K562 (cell line): ENCODE measurements at regions not wholly inside any gene's neighbourhood (a gene's known extent, or its start where the extent isn't known, plus 50 kb on each side); places are given as distances from the start of the nearest gene placed in this dataset.
A peak's percentile ranks its signal among the peaks of the same experiment; 100 is the strongest.

ENCODE experiments used
- ATAC-seq: fragments of 200-7000 bp; cut with Tn5 transposase; 3 replicates; pipeline ENCODE4 v1.9.1; 2020; ENCODE audit warnings: moderate library complexity
- BruUV-seq: library from RNA; stranded (reverse); fragments of 400-500 nt; replicated peaks from 2 replicates; lab custom pipeline; 2021; lab: Mats Ljungman, UMichigan
- CTCF ChIA-PET: fragments of 300-600 bp; formaldehyde crosslinking; extraction: SDS; loops from one replicate; lab custom pipeline; 2021; ENCODE audit warnings: low intra/inter-chr PET ratio; lab: Yijun Ruan, JAX
- POLR2A ChIA-PET: fragments of 300-600, 350-650 bp; sonication (Branson Sonifier 250); formaldehyde crosslinking; extraction: SDS; loops from one replicate; lab custom pipeline; 2021; ENCODE audit warnings: antibody characterized with exemption, inconsistent platforms; lab: Yijun Ruan, JAX
- DNase-seq, 4 experiments: peaks; one replicate each; pipeline versions ENCODE4 v3.0.0 to v3.0.0-alpha.2; 2011 to 2018; ENCODE audit warnings: low spot score in 3 of 4, mixed read lengths in 3 of 4; ENCODE audit errors: extremely low read depth in 1 of 4
- FAIRE-seq: peaks from 2 replicates; lab custom pipeline; 2011; peaks lifted over from hg19 to GRCh38; lab: Jason Lieb, UNC
- H2AFZ ChIP-seq: 2 replicates; pipeline ENCODE4 v1.6.0; 2011; ENCODE audit warnings: low read depth, low read length, control low read depth, inconsistent platforms
- H3K27ac ChIP-seq: fragments of 200-600 bp; 3 replicates; pipeline ENCODE4 v1.8.0; 2011; ENCODE audit warnings: low read depth, mild to moderate bottlenecking, control low read depth, inconsistent platforms, low read length, moderate library complexity, mixed read lengths; ENCODE audit errors: extremely low read depth
- H3K27me3 ChIP-seq, 2 experiments: fragments of 300-600 bp in 1 of 2; 2 replicates in 1 of 2; 3 replicates in 1 of 2; pipeline versions ENCODE4 v1.6.0 to v1.8.0; 2011; ENCODE audit warnings: inconsistent platforms in 2 of 2, low read length in 2 of 2, mild to moderate bottlenecking in 1 of 2, mixed read lengths in 1 of 2, moderate library complexity in 1 of 2; ENCODE audit not compliant: control insufficient read depth in 2 of 2, insufficient read depth in 2 of 2
- H3K36me3 ChIP-seq: fragments of 300-600 bp; 3 replicates; pipeline ENCODE4 v1.8.0; 2011; ENCODE audit warnings: mild to moderate bottlenecking, low read length, inconsistent platforms; ENCODE audit not compliant: control insufficient read depth, insufficient read depth
- H3K4me1 ChIP-seq, 2 experiments: fragments of 200-600 bp in 1 of 2; replicated peaks in 1 of 2; 2 replicates in 1 of 2; 3 replicates in 1 of 2; pipeline versions ENCODE4 v1.5.1 to v1.8.0; 2011; ENCODE audit warnings: inconsistent platforms in 2 of 2, low read length in 2 of 2, mild to moderate bottlenecking in 1 of 2, mixed read lengths in 1 of 2, moderate library complexity in 1 of 2; ENCODE audit not compliant: control insufficient read depth in 2 of 2, insufficient read depth in 2 of 2
- H3K4me2 ChIP-seq: 2 replicates; pipeline ENCODE4 v1.6.1; 2011; ENCODE audit warnings: low read length, control low read depth, inconsistent platforms, mixed read lengths; ENCODE audit not compliant: insufficient read depth
- H3K4me3 ChIP-seq: fragments of 200-600 bp; sonication (generic), shearing (Covaris generic); 2 replicates; pipeline ENCODE4 v1.5.1; 2016; ENCODE audit warnings: control low read depth, inconsistent platforms
- H3K79me2 ChIP-seq: fragments of 200-600 bp; 3 replicates; pipeline ENCODE4 v1.8.0; 2011; ENCODE audit warnings: low read length, inconsistent platforms; ENCODE audit not compliant: control insufficient read depth, insufficient read depth
- H3K9ac ChIP-seq, 2 experiments: 2 replicates each; pipeline versions ENCODE4 v1.6.0 to v1.6.1; 2011; ENCODE audit warnings: low read depth in 2 of 2, low read length in 2 of 2, control low read depth in 1 of 2, inconsistent platforms in 1 of 2, mild to moderate bottlenecking in 1 of 2, mixed read lengths in 1 of 2; ENCODE audit not compliant: insufficient read depth in 1 of 2
- H3K9me1 ChIP-seq: one replicate; pipeline ENCODE4 v1.6.0; 2011; ENCODE audit warnings: inconsistent platforms, mild to moderate bottlenecking, low read length, moderate library complexity; ENCODE audit not compliant: control insufficient read depth, insufficient read depth
- H3K9me3 ChIP-seq: replicated peaks from 2 replicates; pipeline ENCODE4 v1.5.1; 2011; ENCODE audit warnings: low read depth, low read length, inconsistent platforms; ENCODE audit not compliant: control insufficient read depth, insufficient read depth
- H4K20me1 ChIP-seq: replicated peaks from 2 replicates; pipeline ENCODE4 v1.6.1; 2011; ENCODE audit warnings: low read length, inconsistent platforms, mixed read lengths; ENCODE audit not compliant: control insufficient read depth, insufficient read depth
- MTA2 ChIP-seq: fragments of 450-650 bp; IDR thresholded peaks from 2 replicates; pipeline ENCODE4 v1.6.1; 2016; ENCODE audit warnings: low read depth
- RCOR1 ChIP-seq, 2 experiments: IDR thresholded peaks; 2 replicates each; pipeline ENCODE4 v1.6.1; 2012; ENCODE audit warnings: low read depth in 2 of 2, low read length in 2 of 2, borderline replicate concordance in 1 of 2, improper control_type of control experiment in 1 of 2
- SP1 ChIP-seq: sonication (generic); formaldehyde crosslinking; IDR thresholded peaks from 2 replicates; pipeline ENCODE4 v1.8.1; 2022; ENCODE audit warnings: mild to moderate bottlenecking, missing genetic modification reagents
- ZNF3 ChIP-seq: fragments of 250-450 bp; sonication (Bioruptor Pico); IDR thresholded peaks from 2 replicates; pipeline ENCODE4 v1.5.0; 2021; ENCODE audit warnings: mild to moderate bottlenecking, moderate library complexity
- WGBS: fragments of 100-300 bp; shearing (Covaris generic); methylation state at CpG from one replicate; pipeline ENCODE4 v1.1.6; 2016; ENCODE audit warnings: low coverage, mixed read lengths; ENCODE audit not compliant: insufficient coverage; ENCODE audit errors: missing lambda C conversion rate; 5-methylcytosine and 5-hydroxymethylcytosine counted together
- in situ Hi-C: fragments of 300-500 bp; cut with MboI; formaldehyde crosslinking; loops from 4 replicates; pipeline ENCODE4 v1.15.0; 2018; ENCODE audit warnings: inconsistent platforms, mixed read lengths
- intact Hi-C: fragments of 100-400 bp; cut with micrococcal nuclease; formaldehyde crosslinking; loops from 2 replicates; pipeline ENCODE4 v1.14.2; 2022
- TF ChIP-seq, protein P1 (sequence below), 2 experiments: fragments of 200-800 bp in 1 of 2; sonication (Bioruptor generic) in 1 of 2; sonication (generic) in 1 of 2; formaldehyde crosslinking in 1 of 2; IDR thresholded peaks in 1 of 2; conservative IDR thresholded peaks in 1 of 2; 2 replicates each; pipeline versions ENCODE4 v1.5.0 to v1.6.1; 2016 to 2020; ENCODE audit warnings: missing compliant biosample characterization in 1 of 2, missing genetic modification characterization in 1 of 2, missing genetic modification reagents in 1 of 2

DNA sequence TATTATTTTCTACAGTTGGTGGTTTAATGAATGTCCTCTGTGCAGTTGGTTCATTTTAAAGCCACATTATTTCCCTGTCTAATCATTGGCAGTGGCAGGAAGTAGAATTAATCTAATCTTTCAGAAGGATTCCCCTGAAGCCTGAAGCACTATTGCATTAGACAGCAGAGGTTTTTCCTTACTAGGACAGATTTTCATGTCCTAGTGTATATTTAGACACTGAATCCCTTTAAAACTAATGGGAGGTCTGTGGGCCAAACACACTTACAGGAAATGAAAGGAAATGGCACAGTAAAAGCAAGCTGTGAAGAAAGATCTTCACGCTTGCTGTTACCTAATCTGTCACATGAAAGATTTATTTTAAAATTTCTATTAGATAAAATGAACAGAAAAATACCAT lies 165.2 kb downstream of the SLC39A8 start:
- no TSS peak for BruUV-seq
- ChIA-PET CTCF (no interaction called here), POLR2A (interaction anchor here (0.7 kb wide), 1 partner anchor 234 kb away, joined by 4 read pairs; no protein-coding TSS in a partner anchor)
- WGBS = 0% methylated on average over 1 of the region's 1 CpG
- Histone ChIP-seq H3K9me3 (no peaks in the 10 kb centered on the region), H3K4me2 (no peak overlapping the region), H3K4me1 (no peaks in the 10 kb centered on the region), H3K27ac (no peak overlapping the region), H3K27me3 (no peaks in the 10 kb centered on the region), H3K36me3 (no peaks in the 10 kb centered on the region), H3K79me2 (no peaks in the 10 kb centered on the region), H3K9me1 (no peaks in the 10 kb centered on the region), H3K4me3 (no peak overlapping the region), H3K9ac (no peak overlapping the region), H2AFZ (no peak overlapping the region), H4K20me1 (no peaks in the 10 kb centered on the region)
- ATAC-seq (no peak), DNase-seq (no peak), FAIRE-seq (no peak)
- TF ChIP-seq, protein P1, sequence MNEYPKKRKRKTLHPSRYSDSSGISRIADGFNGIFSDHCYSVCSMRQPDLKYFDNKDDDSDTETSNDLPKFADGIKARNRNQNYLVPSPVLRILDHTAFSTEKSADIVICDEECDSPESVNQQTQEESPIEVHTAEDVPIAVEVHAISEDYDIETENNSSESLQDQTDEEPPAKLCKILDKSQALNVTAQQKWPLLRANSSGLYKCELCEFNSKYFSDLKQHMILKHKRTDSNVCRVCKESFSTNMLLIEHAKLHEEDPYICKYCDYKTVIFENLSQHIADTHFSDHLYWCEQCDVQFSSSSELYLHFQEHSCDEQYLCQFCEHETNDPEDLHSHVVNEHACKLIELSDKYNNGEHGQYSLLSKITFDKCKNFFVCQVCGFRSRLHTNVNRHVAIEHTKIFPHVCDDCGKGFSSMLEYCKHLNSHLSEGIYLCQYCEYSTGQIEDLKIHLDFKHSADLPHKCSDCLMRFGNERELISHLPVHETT (CRISPR knock-in tag; conservative IDR thresholded peaks at IDR 0.05 in 1 of 2, IDR thresholded peaks at IDR 0.05 in 1 of 2) = no peak
- TF ChIP-seq ZNF3 = no peak
- TF ChIP-seq MTA2 = no peak
- intact Hi-C loops = no loop called here
- in situ Hi-C loops = no loop called here

DNA sequence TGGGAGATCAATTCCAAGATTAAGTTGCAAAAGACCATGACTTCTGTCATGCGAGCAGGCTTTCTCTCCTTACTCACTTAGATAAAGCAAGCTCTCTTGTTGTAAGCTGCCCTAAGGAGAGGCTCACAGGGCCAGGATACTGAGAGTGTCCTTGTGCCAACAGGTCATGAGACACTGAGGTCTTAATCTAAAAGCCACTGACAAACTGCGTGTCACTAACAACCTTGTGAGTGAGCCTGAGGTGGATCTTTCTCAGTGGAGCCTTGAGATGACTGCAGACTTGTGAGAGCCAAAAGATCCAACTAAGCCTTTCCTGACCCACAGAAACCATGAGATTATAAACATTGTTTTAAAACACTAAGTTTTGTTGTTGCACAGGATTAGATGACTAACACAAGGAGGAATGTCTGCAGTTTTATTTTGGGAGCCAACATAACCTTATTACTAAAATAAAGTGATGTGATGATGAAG lies 170.5 kb downstream of the SLC39A8 start:
- ChIA-PET CTCF (no interaction called here), POLR2A (interaction anchor here (0.6 kb wide), 1 partner anchor 336 kb away, joined by 3 read pairs; no protein-coding TSS in a partner anchor)
- Histone ChIP-seq H3K27me3 (no peaks in the 10 kb centered on the region; a peak in 1 of 5 replicates), H3K27ac (no peak overlapping the region), H3K9me3 (no peaks in the 10 kb centered on the region), H3K36me3 (no peaks in the 10 kb centered on the region), H3K4me1 (no peaks in the 10 kb centered on the region; a peak in 1 of 5 replicates), H3K4me3 (no peak overlapping the region), H4K20me1 (no peaks in the 10 kb centered on the region), H3K79me2 (no peaks in the 10 kb centered on the region), H2AFZ (0 out of 2 replicates have a peak overlapping the region, but pooled peaks have one; percentile 25), H3K9me1 (no peaks in the 10 kb centered on the region), H3K9ac (no peak overlapping the region), H3K4me2 (no peak overlapping the region)
- intact Hi-C loops (no loop called here), in situ Hi-C loops (no loop called here)
- no TSS peak for BruUV-seq
- ATAC-seq (no peak), DNase-seq (no peak), FAIRE-seq (no peak)
- 0% methylated on average over 2 of the region's 2 CpGs for WGBS
- TF ChIP-seq RCOR1 (IDR thresholded peaks at IDR 0.05; ENCODE audit: borderline replicate concordance in 1 of 2, low read depth in 2 of 2, low read length in 2 of 2) = no peak
- no peak for TF ChIP-seq SP1 (CRISPR knock-in tag)
